ENCODE measurements at regions not wholly inside any gene's neighbourhood (a gene's known extent, or its start where the extent isn't known, plus 50 kb on each side); places are given as distances from the start of the nearest gene placed in this dataset.

- TF ChIP-seq CTCF (IDR thresholded peaks at IDR 0.05; ENCODE audit: low read depth, low read length) (no peak), POLR2A (IDR thresholded peaks at IDR 0.05; ENCODE audit: extremely low read depth, insufficient read length) (no peak)
Measured at GRCh38 chr5:8710426-8710930, 835.4 kb downstream of the SEMA5A start.
